Neural crest cell (in vitro differentiated cells): ENCODE measurements at regions not wholly inside any gene's neighbourhood (a gene's known extent, or its start where the extent isn't known, plus 50 kb on each side); places are given as distances from the start of the nearest gene placed in this dataset.

Experiments
- DNase-seq: peaks from one replicate; pipeline ENCODE4 v3.0.0; 2021; ENCODE audit warnings: low read depth, mixed read lengths, low spot score
- H3K27ac Mint-ChIP-seq: one replicate; pipeline ENCODE4 v1.8.0; 2021; ENCODE audit warnings: mild to moderate bottlenecking, mixed read lengths; ENCODE audit not compliant: unreplicated experiment
- H3K27me3 Mint-ChIP-seq: 2 replicates; pipeline ENCODE4 v1.8.0; 2021; ENCODE audit warnings: low read depth, mild to moderate bottlenecking, mixed read lengths
- H3K36me3 Mint-ChIP-seq: 2 replicates; pipeline ENCODE4 v1.8.0; 2021; ENCODE audit warnings: low read depth, mild to moderate bottlenecking, mixed read lengths
- H3K4me1 Mint-ChIP-seq: 2 replicates; pipeline ENCODE4 v1.8.0; 2021; ENCODE audit warnings: mixed read lengths
- H3K4me3 Mint-ChIP-seq: one replicate; pipeline ENCODE4 v1.8.0; 2021; ENCODE audit warnings: mild to moderate bottlenecking, mixed read lengths
- H3K9me3 Mint-ChIP-seq: 2 replicates; pipeline ENCODE4 v1.8.0; 2021; ENCODE audit warnings: mixed read lengths
- TF ChIP-seq, protein P1 (sequence below): fragments of 200-600 bp; sonication (generic); conservative IDR thresholded peaks from 2 replicates; pipeline ENCODE4 v1.5.0; 2021; ENCODE audit warnings: antibody characterized with exemption, mild to moderate bottlenecking

DNA sequence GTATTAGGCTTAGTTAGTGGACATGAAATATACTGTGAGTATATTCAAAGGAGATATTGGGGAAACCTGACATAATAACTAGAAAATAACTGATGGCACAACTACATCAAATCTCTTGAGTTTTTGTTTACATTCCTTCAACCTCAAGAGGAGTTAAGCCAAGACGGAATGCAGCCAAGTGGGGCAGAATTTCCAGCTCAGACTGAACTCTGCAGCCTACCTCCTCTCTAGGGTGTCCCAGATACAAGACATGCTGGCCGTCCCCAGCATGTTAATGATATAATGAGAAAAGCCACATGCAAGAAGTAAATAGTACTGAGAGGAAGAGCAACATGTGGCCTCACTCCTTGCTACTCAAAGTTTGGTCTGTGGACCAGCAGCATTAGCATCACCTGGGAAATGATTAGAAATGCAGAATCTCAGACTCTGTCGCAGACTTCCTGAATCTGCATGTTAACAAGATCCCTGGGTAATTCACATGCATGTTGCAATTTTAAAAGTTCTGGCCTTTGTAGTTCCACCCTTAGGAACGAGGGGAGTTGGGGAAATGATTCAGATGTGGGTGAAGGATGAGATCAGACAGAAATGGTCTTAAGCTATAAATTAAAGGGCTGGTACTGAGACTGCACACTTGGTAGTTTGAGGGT, 118.4 kb upstream of the CACUL1 start:
- peaks cover 15% of the 10 kb centered on the region for H3K4me1 Mint-ChIP-seq
- H3K36me3 Mint-ChIP-seq, result peaks cover 3% of the 10 kb centered on the region

DNA sequence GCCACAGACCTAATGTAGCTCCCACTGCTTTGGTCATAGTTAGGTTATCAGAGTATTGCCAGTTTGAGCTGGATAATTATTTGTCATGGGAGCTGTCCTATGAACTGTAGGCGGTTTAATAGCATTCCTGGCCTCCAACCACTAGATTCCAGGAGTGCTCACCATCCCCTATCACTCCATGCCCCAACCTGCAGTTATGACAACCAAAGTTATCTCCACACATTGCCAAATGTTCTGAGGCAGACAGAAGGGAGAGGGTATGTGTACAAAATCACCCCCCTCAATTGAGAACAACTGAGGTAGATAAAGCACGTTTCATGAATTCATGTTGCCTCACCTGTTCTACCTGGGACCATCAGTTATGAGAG, 119.0 kb upstream of the CACUL1 start:
- TF ChIP-seq, protein P1, sequence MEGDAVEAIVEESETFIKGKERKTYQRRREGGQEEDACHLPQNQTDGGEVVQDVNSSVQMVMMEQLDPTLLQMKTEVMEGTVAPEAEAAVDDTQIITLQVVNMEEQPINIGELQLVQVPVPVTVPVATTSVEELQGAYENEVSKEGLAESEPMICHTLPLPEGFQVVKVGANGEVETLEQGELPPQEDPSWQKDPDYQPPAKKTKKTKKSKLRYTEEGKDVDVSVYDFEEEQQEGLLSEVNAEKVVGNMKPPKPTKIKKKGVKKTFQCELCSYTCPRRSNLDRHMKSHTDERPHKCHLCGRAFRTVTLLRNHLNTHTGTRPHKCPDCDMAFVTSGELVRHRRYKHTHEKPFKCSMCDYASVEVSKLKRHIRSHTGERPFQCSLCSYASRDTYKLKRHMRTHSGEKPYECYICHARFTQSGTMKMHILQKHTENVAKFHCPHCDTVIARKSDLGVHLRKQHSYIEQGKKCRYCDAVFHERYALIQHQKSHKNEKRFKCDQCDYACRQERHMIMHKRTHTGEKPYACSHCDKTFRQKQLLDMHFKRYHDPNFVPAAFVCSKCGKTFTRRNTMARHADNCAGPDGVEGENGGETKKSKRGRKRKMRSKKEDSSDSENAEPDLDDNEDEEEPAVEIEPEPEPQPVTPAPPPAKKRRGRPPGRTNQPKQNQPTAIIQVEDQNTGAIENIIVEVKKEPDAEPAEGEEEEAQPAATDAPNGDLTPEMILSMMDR, result no peak
- H3K9me3 Mint-ChIP-seq, result peaks cover 3% of the 10 kb centered on the region
- no peak overlapping the region for H3K27ac Mint-ChIP-seq
- H3K36me3 Mint-ChIP-seq, result peaks cover 3% of the 10 kb centered on the region
- H3K4me3 Mint-ChIP-seq, result no peak overlapping the region
- H3K27me3 Mint-ChIP-seq, result no peaks in the 10 kb centered on the region
- no peak for DNase-seq
- peaks cover 15% of the 10 kb centered on the region for H3K4me1 Mint-ChIP-seq

More for the DNA sequence above, 118.4 kb upstream of the CACUL1 start:
- no peaks in the 10 kb centered on the region for H3K27me3 Mint-ChIP-seq
- TF ChIP-seq, protein P1, result no peak
- H3K27ac Mint-ChIP-seq, result no peak overlapping the region
- no peak overlapping the region for H3K4me3 Mint-ChIP-seq
- no peak for DNase-seq
- H3K9me3 Mint-ChIP-seq, result peaks cover 3% of the 10 kb centered on the region

DNA sequence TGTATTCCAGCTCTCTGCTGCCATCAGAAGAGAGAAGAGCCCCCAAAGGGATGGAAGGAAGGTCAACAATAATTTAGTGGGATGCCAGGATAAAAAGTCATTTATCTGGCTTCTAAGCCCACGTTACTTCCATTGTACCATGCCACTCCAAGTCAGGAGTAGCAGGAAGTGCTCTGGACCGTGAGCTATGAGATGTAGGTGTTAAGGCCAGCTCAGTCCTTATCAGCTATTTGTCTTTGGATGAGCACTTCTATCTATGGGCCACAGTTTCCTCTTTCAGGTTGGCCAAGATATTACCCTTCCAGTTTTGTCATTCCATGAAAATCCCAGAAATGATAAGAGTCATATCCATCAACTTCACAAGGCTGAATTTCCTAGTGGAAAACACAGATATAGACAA, 119.4 kb upstream of the CACUL1 start:
- Mint-ChIP-seq H3K36me3 (peaks cover 3% of the 10 kb centered on the region), H3K27ac (no peak overlapping the region), H3K9me3 (peaks cover 3% of the 10 kb centered on the region), H3K4me3 (no peak overlapping the region), H3K4me1 (peaks cover 15% of the 10 kb centered on the region), H3K27me3 (no peaks in the 10 kb centered on the region)
- TF ChIP-seq, protein P1, result no peak
- DNase-seq, result no peak

- H3K9me3 Mint-ChIP-seq, result peaks cover 3% of the 10 kb centered on the region
- peaks cover 1% of the 10 kb centered on the region for H3K27me3 Mint-ChIP-seq
- DNase-seq, result no peak
- no peak overlapping the region for H3K4me3 Mint-ChIP-seq
- TF ChIP-seq, protein P1, result no peak
- no peak overlapping the region for H3K27ac Mint-ChIP-seq
- peaks cover 3% of the 10 kb centered on the region for H3K36me3 Mint-ChIP-seq
- peaks cover 15% of the 10 kb centered on the region for H3K4me1 Mint-ChIP-seq
These were observed 120.3 kb upstream of the CACUL1 start for GRCh38 chr10:118875087-118875486.

DNA sequence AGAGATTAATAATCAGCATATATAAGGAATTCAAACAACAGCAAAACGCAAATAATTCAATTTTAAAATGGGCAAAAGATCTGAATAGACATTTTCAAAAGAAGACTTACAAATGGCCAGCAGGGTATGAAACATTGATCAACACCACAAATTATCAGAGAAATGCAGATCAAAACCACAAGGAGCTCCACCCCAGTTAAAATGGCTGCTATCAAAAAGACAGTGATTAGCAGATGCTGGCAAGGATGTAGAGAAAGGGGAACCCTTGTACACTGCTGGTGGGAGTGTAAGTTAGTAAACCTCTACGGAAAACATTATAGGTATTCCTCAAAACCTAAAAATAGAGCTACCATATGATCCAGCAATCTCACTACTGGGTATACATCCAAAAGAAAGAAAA, 128.0 kb upstream of the CACUL1 start:
- no peak for DNase-seq
- peaks cover 2% of the 10 kb centered on the region for H3K36me3 Mint-ChIP-seq
- H3K27ac Mint-ChIP-seq, result no peak overlapping the region
- TF ChIP-seq, protein P1, result no peak
- H3K4me1 Mint-ChIP-seq, result no peaks in the 10 kb centered on the region
- peaks cover 32% of the 10 kb centered on the region for H3K27me3 Mint-ChIP-seq
- H3K9me3 Mint-ChIP-seq, result peaks cover 12% of the 10 kb centered on the region
- H3K4me3 Mint-ChIP-seq, result no peak overlapping the region
